ENCODE measurements at regions not wholly inside any gene's neighbourhood (a gene's known extent, or its start where the extent isn't known, plus 50 kb on each side); places are given as distances from the start of the nearest gene placed in this dataset.

- TF ChIP-seq CTCF (IDR thresholded peaks at IDR 0.05; ENCODE audit: low read length) (no peak), EZH2phosphoT487 (IDR thresholded peaks at IDR 0.05; ENCODE audit: low read length) (no peak)
These were observed 662.4 kb downstream of the EPHA7 start for GRCh38 chr6:92756912-92757311.

All from MM.1S (cell line).